Stimulated activated CD8-positive, alpha-beta memory T cell treated with anti-CD3 and anti-CD28 coated beads, Interleukin-4, amount 100 ng/mL, for 4 hours (primary cell): ENCODE measurements at regions not wholly inside any gene's neighbourhood (a gene's known extent, or its start where the extent isn't known, plus 50 kb on each side); places are given as distances from the start of the nearest gene placed in this dataset.
"Not testable (repeated sequence)": the region's sequence is repeated elsewhere in the genome, so short reads cannot be mapped to it uniquely, and the experiment has no call there.

ENCODE experiments used
- DNase-seq, 2 donors: peaks; one replicate each; pipeline ENCODE4 v3.0.0-alpha.2; 2020; ENCODE audit warnings: low read depth in 2 of 2, low spot score in 1 of 2

DNA sequence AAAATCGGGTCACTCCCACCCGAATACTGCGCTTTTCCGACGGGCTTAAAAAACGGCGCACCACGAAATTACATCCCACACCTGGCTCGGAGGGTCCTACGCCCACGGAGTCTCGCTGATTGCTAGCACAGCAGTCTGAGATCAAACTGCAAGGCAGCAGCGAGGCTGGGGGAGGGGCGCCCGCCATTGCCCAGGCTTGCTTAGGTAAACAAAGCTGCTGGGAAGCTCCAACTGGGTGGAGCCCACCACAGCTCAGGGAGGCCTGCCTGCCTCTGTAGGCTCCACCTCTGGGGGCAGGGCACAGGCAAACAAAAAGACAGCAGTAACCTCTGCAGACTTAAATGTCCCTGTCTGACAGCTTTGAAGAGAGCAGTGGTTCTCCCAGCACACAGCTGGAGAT is 325.7 kb upstream of the PIK3R1 start:
- not testable (repeated sequence) for DNase-seq

DNA sequence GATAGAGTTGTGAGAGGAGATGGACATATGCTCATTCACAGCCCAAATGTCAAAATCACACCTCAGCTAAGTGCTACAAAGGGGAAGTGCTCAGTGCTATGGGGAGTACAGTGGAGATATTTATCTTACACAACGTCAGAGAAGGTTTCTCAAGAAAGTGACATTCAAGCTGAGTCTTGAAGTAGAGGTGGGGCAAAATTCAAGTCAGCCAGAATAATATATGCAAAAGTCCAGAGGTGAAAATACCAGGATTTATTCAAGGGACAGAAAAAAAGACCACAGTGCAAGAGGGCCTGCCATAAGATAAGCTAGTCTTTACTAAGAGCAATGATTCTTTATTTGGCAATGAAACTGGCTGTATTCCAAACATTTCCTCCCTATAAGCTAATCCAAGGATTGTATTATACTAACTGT is 327.8 kb upstream of the PIK3R1 start:
- DNase-seq = no peak

DNA sequence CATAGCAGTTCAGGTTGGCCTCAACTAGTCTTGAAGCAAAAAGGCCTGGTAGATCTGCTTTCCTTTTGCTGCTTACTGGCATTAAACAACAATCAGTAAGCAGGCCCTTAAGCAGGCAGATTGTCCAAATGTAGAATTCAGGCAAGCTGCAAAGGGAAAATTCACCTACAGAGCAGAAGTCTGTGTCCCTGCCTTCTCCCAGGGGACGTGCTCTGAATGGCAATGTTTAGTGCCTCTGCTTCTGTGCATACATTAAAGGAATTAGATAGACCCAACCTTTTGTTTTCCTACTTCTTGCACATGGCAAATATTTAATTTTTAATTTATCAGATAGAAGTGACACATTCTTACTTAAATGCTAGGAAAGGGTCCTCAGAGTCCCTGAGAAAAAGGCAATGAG is 328.8 kb upstream of the PIK3R1 start:
- no peak for DNase-seq

DNA sequence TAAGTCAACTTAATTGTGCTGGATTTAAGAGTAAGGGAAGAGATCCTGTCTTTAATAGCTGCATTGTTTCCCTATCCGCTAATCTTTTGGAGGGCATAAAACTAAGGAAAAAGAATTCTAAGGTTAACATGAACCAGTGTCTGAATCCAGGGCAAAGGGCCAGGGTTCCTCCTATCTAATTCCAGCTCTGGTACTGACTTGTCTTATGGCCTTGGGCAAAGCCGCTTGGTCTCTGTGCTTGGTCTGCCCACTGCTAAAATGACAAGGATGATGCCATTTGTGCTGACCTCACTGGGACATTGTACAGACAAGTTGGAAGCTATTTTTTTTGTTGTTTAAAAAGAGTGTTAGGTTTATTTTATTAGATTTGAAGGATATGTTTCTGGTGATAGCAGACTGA is 334.7 kb upstream of the PIK3R1 start:
- no peak for DNase-seq

DNA sequence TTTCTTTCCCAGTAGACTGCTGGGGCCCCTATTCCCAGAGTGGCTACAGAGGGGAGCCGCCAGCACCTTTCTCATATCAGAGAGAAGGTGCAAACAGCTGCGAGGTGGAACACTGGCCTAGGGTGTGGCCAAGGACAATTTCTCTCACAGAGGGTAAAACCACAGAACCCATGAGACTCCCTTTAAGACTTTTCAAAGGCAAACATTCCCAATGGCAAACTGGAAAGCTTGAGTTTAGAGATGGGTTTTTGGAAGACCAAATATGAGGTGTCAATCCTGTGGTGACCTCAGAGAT is 335.1 kb upstream of the PIK3R1 start:
- no peak for DNase-seq

DNA sequence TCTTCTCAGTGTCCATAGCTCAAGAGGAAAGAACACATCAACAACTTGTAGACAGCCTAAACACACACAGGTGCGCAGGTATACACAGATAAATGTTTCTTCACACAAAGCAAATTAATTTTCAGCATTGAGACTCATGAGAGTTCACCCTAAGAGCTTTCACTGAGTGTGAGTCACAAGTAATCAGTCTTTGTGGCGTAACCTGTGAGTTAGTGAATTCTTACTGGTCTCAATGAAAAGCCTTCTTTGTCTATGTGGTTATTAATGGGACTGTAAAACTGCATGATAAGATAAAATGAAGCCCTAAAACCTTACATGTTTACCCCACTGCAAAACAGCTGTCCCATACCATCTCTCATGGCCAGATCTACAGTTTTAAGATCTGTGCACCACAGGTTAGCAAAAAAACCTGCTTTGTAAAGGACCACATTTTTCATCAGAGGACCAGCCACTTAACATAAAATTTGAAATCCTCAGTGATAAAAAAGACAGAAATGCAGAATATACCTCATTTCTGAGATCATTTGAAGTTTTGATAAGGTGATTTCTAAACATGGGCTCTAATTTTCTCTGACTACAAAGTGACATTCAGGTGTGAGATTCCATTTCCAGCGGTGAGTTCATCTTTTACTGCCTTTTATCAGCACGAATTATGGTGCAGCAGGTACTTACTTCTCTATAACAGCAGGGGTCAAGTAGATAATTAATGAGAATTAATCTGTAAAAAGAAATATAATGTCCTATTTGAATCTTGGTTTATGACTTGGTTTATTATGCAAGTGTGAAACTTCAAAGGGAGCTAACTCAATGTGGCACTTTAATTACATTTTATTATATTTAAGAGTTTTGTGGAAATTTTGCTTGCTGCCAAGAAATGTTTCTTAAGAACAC is 335.7 kb upstream of the PIK3R1 start:
- DNase-seq = no peak

DNA sequence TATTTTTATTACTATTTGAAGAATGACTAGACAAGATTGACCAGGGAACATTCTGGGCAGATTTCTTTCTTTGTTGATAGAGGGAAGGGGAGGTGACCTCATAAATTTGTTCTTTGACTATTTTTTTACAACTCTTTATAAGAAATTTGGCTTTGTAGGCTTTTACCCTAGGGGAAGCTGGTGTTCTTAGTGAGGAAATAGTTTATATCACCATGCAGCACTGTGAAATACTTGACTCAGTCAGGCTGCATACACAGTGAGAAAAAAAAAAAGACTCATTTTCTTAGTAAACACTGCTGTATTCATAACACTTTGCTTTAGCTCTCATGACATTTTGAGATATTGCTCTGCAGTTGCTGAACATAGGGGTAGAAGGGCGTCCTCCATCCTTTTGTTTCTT is 336.6 kb upstream of the PIK3R1 start:
- DNase-seq = no peak

DNA sequence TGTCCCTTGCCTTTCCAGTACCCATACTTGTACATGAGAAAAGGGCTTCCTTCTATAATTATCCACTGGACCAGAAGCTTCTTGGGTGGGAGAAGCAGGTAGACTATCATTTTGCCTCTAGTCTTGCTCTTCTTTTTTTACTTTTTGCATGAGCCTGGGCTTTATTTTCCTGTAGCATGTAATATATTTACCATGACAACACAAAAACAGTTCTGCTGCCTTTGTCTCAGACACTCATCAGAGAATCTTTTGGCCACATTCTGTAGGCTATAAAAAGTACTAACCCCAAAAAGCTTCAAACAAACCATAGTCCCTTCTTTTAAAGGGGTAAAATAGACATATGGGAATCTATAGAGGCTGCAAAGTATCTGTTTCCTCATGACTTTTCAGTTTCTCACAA is 339.2 kb upstream of the PIK3R1 start:
- no peak for DNase-seq

DNA sequence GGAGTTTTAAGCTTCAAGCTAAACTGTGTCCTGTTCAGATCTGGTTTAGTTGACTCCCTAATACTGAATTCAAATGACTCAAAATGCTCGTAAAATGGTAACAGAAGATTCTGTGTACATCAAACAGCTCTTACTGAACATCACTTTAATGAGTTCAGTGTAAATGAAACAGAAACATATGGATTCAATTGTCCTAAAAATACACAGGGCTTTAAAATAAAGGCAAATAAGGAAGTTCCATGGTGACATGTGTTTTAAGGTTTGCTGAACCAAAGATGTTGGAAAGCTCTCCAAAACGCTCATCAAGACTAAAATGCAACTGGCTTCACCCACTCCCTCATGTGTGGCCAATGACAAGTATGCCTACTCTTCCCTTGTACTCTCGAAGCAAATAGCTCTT is 340.0 kb upstream of the PIK3R1 start:
- no peak for DNase-seq

DNA sequence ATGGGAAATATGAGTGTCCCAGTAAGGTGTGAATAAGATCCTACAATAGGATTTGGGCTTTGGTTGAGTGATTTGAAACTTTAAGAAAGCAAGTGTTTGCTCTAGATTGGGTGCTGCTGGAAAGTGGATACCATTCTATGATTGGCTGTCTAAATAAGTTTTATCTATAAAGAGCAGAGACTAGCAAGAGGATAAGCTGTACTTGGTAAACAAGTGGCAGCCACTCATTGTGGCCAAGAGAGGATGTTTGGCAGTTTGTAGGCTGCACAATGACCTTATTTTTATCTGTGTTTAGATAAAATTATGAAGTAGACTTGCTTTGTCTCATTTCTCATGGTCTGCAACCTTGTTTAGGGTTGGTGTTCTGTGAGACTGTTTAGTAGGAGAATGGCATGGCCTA is 341.6 kb upstream of the PIK3R1 start:
- no peak for DNase-seq

DNA sequence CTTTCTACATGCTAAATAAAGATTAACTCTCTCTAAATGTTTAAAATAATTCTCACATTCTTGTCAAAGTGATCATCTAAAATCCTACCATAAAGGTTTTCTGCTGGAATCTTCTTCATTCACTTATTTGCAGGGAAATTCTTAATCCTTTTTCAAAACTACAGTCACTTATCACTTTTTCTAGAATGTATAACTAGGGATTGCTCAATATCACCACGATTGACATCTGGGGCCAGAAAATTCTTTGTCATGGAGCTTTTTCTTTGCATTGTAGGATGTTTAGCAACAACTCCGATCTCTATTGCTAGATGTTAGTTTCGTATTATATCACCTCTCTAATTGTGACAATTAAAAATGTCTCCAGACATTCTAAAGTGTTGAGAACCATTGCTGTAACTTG is 344.9 kb upstream of the PIK3R1 start:
- no peak for DNase-seq

DNA sequence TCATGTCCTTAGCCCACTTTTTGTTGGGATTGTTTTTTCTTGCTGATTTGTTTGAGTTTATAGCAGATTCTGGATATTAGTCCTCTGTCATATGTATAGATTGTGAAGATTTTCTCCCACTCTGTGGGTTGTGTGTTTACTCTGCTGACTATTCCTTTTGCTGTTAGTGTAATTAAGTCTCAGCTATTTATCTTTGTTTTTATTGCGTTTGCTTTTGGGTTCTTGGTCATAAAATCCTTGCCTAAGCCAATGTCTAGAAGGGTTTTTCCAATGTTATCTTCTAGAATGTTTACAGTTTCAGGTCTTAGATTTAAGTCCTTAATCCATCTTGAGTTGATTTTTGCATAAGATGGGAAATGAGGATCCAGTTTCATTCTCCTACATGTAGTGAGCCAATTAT is 351.2 kb upstream of the PIK3R1 start:
- DNase-seq = not testable (repeated sequence)

DNA sequence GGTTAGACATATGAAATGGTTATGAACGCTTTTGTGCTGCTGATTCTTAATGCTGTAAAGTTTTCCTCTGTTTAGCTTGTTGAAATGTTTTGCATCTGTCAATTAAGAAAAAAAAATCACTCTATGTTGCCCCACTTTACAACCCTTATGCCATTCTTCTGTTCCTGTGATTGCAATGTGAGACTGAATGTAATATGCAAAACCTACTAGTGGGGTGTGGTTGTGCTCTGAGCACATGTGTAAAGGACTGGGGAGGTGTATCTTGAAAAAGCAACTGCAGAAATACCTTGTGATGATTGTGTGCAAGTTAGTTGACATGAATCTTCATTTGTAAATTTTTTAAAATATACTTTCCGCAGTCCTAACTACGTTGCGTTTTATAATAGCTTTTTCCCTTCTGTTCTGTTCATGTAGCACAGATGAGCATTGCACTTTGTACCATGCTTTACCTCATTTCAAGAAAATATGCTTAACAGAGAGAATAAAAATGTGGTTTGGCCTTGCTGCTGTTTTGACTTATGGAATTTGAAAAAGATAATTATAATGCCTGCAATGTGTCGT is 357.0 kb upstream of the PIK3R1 start:
- no peak for DNase-seq

DNA sequence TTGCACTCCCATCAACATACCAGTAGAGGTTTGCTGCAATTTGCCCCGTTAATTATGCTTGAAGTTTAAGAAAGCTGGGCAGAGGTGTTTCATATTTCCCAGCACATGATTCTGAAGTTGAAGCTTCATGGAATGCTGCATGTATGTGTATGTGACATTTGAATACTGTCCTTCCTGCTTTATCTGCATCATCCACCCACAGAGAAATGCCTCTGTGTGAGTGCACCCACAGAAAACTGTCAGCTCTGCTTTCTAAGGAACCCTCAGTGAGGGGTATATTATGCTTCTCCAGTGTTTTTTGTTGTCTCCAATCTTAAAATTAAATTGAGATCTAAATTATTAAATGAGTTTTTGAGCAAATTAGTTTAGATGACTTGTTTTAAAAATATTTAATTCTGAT is 358.1 kb upstream of the PIK3R1 start:
- no peak for DNase-seq

DNA sequence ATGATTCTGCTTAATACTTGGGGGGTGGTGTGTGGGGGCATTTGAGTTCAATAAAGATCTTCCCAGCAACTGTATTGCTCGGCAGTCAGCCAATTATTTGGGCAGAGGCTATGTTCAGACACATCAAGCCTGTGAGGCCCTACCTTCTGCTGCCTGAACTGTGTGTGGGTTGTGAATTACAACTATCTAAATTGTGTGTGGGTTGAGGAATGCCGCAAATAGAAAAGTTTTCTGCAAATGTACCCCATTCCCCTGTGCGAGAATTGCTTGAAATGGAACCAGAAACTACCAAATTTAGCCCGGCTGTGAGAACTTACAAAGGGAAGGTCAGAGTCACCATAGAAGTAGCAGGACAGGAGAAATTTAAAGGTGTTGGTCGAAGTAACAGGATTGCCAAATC is 360.0 kb upstream of the PIK3R1 start:
- DNase-seq = no peak

DNA sequence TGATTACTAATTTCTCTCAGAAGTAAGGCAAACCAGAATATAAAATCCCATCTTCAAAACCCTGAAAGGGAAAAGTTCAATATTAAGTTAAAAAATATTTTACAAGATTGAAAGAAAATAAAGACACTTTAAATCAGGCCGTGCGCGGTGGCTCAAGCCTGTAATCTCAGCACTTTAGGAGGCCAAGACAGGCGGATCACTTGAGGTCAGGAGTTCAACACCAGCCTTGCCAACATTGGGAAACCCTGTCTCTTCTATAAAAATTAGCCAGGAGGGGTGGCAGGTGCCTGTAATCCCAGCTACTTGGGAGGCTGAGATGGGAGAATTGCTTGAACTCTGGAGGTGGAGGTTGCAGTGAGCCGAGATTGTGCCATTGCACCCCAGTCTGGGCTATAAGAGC is 364.6 kb upstream of the PIK3R1 start:
- DNase-seq = not testable (repeated sequence)

DNA sequence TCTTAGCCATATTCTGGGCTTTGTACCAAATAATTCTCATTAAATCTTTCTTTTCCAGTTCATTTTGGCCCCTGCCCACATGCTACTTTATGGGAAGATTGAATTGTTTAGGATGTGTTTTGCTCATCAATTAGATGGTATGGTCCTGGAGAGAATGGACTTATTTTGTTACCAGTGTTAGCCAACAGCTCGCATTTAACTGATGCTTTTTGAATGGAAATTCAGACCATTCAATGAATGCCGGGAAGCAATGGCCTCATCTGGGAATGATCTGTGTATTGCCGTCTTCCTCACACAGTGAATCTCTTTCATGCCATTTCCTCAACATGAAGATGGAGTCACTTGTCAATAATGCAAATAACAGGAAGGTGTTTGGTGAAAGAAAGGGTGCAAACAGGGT is 370.6 kb upstream of the PIK3R1 start:
- DNase-seq = no peak

DNA sequence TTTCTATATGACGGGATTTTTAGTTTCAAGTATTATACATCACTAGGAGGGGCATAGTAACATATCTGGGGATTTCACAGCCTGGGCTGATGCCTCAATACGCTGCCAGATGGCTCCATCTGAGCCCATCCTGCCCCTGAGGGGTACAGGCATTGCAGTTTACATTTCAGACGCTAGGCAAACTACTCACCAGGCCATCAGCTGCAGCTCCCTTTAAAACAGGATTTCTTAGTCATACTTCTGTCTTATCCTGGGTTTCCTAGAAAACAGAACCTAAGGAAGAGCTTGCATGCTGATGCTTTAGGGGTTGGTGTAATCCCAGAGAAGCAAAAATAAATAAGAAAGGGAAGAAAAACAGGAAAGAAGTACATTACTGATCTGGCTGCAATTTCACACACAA is 372.8 kb upstream of the PIK3R1 start:
- no peak for DNase-seq

DNA sequence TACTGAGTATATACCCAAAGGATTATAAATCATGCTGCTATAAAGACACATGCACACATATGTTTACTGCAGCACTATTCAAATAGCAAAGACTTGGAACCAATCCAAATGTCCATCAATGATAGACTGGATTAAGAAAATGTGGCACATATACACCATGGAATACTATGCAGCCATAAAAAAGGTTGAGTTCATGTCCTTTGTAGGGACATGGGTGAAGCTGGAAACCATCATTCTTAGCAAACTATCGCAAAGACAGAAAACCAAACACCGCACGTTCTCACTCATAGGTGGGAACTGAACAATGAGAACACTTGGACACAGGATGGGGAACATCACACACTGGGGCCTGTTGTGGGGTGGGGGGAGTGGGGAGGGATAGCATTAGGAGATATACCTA is 378.3 kb upstream of the PIK3R1 start:
- not testable (repeated sequence) for DNase-seq

DNA sequence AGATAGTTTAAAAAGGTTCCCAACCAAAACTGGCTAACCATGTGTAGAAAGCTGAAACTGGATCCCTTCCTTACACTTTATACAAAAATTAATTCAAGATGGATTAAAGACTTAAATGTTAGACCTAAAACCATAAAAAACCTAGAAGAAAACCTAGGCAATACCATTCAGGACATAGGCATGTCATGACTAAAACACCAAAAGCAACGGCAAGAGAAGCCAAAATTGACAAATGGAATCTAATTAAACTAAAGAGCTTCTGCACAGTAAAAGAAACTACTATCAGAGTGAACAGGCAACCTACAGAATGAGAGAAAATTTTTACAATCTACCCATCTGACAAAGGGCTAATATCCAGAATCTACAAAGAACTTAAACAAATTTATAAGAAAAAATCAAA is 379.1 kb upstream of the PIK3R1 start:
- DNase-seq = not testable (repeated sequence)

DNA sequence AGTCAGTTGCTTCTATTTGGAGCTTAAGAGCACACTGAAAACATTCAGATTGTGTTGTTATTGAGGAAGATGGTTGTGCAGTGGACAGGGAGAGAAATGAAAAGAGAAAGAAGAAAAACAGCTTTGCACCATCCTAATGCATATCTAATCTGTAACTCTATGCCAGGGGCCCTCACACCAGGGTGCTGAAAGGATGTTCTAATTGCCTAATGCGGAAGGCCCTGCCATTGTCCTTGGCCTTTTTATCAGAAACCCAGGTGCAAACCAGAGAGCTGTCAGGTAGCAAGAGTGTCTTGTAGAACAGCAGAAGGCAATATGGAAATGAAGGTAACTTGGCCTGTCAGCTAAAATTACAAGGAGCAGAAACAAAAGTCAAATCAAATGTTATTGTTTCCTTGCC is 384.5 kb upstream of the PIK3R1 start:
- DNase-seq = no peak

DNA sequence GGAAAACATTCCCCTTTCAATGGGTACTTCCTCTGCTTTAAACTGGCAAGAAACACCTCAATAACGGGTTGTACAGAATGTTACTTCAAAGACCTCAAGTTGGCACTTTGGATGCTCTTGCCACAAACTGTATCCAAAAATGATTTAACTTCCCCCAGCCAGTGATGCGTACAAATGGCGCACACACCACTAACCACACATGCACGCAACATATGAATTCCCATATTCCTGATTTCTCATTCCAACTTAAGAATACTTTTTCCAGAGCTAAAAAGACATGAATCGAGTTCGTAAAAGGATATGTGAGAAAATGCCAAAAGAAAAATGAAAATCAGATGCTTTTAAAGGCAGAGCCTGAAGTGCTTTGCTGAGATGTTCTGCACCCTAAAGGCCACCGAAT is 388.0 kb upstream of the PIK3R1 start:
- DNase-seq = no peak

DNA sequence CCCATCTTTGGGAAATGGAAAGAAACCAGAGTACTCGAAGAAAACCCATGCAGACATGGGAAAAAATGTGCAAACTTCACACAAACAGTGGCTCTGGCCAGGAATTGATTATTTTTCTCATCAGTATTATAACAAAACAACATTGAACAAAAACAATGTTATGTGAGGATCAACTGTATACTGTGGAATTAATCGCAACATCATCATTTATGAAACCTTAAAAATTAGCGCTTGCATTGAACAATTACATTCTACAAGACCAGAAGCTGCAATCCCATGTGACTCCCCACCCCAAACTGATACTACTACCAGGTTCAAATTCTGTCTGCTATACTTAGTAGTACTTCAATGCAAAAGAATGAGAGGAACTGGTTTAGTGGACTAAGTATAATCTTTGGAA is 390.7 kb upstream of the PIK3R1 start:
- DNase-seq = no peak
